Fibroblast of lung (primary cell): ENCODE measurements at regions not wholly inside any gene's neighbourhood (a gene's known extent, or its start where the extent isn't known, plus 50 kb on each side); places are given as distances from the start of the nearest gene placed in this dataset.
"Not testable (repeated sequence)": the region's sequence is repeated elsewhere in the genome, so short reads cannot be mapped to it uniquely, and the experiment has no call there.

Experiments
- DNase-seq, 2 donors: peaks; one replicate each; pipeline versions ENCODE4 v3.0.0 to v3.0.0-alpha.2; 2010; ENCODE audit warnings: low read depth in 2 of 2
- H2AFZ ChIP-seq: 2 replicates; pipeline ENCODE4 v1.5.1; 2012; ENCODE audit warnings: low read length, control low read depth, inconsistent platforms
- H3K27ac ChIP-seq: 2 replicates; pipeline ENCODE4 v1.5.1; 2011; ENCODE audit warnings: low read length, control low read depth; ENCODE audit not compliant: insufficient read depth
- H3K27me3 ChIP-seq: 2 replicates; pipeline ENCODE4 v1.5.1; 2011; ENCODE audit warnings: mild to moderate bottlenecking, low read length; ENCODE audit not compliant: control insufficient read depth, insufficient read depth
- H3K36me3 ChIP-seq: 2 replicates; pipeline ENCODE4 v1.5.1; 2011; ENCODE audit warnings: low read length; ENCODE audit not compliant: control insufficient read depth, insufficient read depth
- H3K4me1 ChIP-seq: 2 replicates; pipeline ENCODE4 v1.5.1; 2011; ENCODE audit warnings: low read length; ENCODE audit not compliant: control insufficient read depth, insufficient read depth; ENCODE audit errors: extremely low read depth
- H3K4me2 ChIP-seq: 2 replicates; pipeline ENCODE4 v1.5.1; 2011; ENCODE audit warnings: low read length, control low read depth; ENCODE audit not compliant: insufficient read depth; ENCODE audit errors: extremely low read depth
- H3K4me3 ChIP-seq, 4 experiments: fragments of 200-600 bp in 1 of 4; sonication (generic) in 1 of 4; replicated peaks in 1 of 4; 2 replicates each; pipeline ENCODE4 v1.5.1; 2011 to 2016; ENCODE audit warnings: low read length in 4 of 4, low read depth in 3 of 4, mild to moderate bottlenecking in 3 of 4, control low read depth in 2 of 4, inconsistent platforms in 1 of 4, mixed read lengths in 1 of 4; ENCODE audit not compliant: insufficient read depth in 1 of 4; ENCODE audit errors: control extremely low read depth in 1 of 4
- H3K79me2 ChIP-seq: 2 replicates; pipeline ENCODE4 v1.5.1; 2012; ENCODE audit warnings: mild to moderate bottlenecking, low read length, inconsistent platforms; ENCODE audit not compliant: control insufficient read depth, insufficient read depth
- H3K9ac ChIP-seq: 2 replicates; pipeline ENCODE4 v1.5.1; 2011; ENCODE audit warnings: mild to moderate bottlenecking, low read length, control low read depth; ENCODE audit not compliant: insufficient read depth
- H3K9me3 ChIP-seq: 2 replicates; pipeline ENCODE4 v1.5.1; 2012; ENCODE audit warnings: low read depth, low read length; ENCODE audit not compliant: control insufficient read depth, insufficient read depth
- H4K20me1 ChIP-seq: 2 replicates; pipeline ENCODE4 v1.5.1; 2011; ENCODE audit warnings: low read length; ENCODE audit not compliant: control insufficient read depth, insufficient read depth; ENCODE audit errors: extremely low read depth
- EZH2 ChIP-seq: IDR thresholded peaks from 2 replicates; pipeline ENCODE4 v1.5.1; 2012; ENCODE audit warnings: low read length, control low read depth, mild to moderate bottlenecking; ENCODE audit errors: missing control alignments
- TF ChIP-seq, protein P1 (sequence below), 2 donors: IDR thresholded peaks in 1 of 2; conservative IDR thresholded peaks in 1 of 2; 1 replicate in 1 of 2; 2 replicates in 1 of 2; pipeline ENCODE4 v1.5.1; 2011 to 2012; ENCODE audit warnings: low read length in 2 of 2, control low read depth in 1 of 2, inconsistent platforms in 1 of 2, low read depth in 1 of 2, mild to moderate bottlenecking in 1 of 2

DNA sequence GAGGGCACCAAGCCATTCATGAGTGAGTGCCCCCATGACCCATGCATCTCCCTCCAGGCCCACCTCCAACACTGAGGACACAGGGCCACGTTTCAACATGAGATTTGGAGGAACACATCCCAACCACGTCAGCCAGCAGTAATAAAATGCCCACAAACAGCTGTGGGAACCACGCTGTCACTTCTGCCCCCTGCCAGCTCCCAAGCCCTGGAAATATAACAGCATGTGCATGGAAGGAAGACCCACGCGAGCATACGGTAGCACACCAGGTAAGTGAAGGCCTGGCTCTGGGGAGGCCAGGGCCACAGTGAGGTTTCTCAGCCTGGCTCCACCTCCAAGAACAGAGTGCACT lies 168.9 kb upstream of the PFKP start:
- Histone ChIP-seq H3K36me3 (no peaks in the 10 kb centered on the region), H3K9me3 (no peaks in the 10 kb centered on the region), H3K9ac (no peak overlapping the region), H3K4me3 (no peak overlapping the region), H3K4me1 (no peaks in the 10 kb centered on the region), H3K4me2 (no peak overlapping the region), H3K27me3 (no peaks in the 10 kb centered on the region), H4K20me1 (no peaks in the 10 kb centered on the region), H3K27ac (no peak overlapping the region), H3K79me2 (no peaks in the 10 kb centered on the region), H2AFZ (no peak overlapping the region)
- no peak for TF ChIP-seq EZH2
- TF ChIP-seq, protein P1, sequence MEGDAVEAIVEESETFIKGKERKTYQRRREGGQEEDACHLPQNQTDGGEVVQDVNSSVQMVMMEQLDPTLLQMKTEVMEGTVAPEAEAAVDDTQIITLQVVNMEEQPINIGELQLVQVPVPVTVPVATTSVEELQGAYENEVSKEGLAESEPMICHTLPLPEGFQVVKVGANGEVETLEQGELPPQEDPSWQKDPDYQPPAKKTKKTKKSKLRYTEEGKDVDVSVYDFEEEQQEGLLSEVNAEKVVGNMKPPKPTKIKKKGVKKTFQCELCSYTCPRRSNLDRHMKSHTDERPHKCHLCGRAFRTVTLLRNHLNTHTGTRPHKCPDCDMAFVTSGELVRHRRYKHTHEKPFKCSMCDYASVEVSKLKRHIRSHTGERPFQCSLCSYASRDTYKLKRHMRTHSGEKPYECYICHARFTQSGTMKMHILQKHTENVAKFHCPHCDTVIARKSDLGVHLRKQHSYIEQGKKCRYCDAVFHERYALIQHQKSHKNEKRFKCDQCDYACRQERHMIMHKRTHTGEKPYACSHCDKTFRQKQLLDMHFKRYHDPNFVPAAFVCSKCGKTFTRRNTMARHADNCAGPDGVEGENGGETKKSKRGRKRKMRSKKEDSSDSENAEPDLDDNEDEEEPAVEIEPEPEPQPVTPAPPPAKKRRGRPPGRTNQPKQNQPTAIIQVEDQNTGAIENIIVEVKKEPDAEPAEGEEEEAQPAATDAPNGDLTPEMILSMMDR (conservative IDR thresholded peaks at IDR 0.05 in 1 of 2, IDR thresholded peaks at IDR 0.05 in 1 of 2; ENCODE audit: low read depth in 1 of 2, low read length in 2 of 2) = no peak
- DNase-seq = no peak

DNA sequence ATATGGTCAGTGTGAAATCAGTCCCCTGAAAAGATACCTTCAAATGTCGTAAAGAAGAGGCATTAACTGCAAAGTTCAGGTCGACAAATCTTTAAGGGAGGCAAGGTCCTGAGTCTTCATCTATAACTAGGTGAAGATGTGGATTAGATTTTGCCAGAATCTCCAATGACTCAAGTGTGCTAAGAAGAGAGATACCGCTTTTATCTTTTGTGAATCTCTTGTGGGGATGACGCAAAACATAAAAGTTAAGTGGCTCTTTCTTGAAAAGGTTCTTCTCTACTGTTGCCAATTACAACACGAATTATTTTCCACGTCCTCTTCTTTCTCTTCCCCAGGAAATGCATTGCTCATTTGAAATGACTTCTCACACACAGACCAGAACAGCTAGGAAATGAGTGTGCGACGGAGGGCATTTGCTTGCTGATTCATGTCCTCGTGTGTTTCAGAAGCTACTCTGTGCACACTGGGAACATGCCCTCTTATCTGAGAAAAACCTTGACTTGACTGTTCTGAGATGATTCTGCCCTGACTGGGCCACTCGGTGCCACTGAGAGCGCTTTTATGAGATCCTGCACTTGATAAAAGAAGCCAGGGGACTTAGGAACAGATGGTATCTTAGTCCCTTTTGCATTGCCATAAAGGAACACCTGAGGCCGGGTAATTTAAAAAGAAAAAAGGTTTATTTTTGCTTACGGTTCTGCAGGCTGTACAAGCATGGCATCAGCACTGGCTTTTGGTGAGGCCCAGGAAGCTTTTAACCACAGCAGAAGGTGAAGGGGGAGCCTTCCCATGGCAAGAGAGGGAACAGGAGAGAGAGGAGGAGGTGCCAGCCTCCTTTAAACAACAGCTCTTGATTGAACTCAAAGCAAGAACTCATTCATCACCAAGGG lies 169.5 kb upstream of the PFKP start:
- no peak overlapping the region for H3K9ac ChIP-seq
- H3K4me2 ChIP-seq = no peak overlapping the region
- peak in 1 of 2 donors; percentile 13 for DNase-seq
- no peaks in the 10 kb centered on the region for H3K4me1 ChIP-seq
- H3K9me3 ChIP-seq = no peaks in the 10 kb centered on the region
- no peaks in the 10 kb centered on the region for H3K36me3 ChIP-seq
- TF ChIP-seq, protein P1 (conservative IDR thresholded peaks at IDR 0.05 in 1 of 2, IDR thresholded peaks at IDR 0.05 in 1 of 2; ENCODE audit: low read depth in 1 of 2, low read length in 2 of 2) = no peak
- no peak for TF ChIP-seq EZH2
- H3K79me2 ChIP-seq = no peaks in the 10 kb centered on the region
- no peak overlapping the region for H3K4me3 ChIP-seq
- H2AFZ ChIP-seq = no peak overlapping the region
- H4K20me1 ChIP-seq = no peaks in the 10 kb centered on the region
- no peak overlapping the region for H3K27ac ChIP-seq
- no peaks in the 10 kb centered on the region for H3K27me3 ChIP-seq

DNA sequence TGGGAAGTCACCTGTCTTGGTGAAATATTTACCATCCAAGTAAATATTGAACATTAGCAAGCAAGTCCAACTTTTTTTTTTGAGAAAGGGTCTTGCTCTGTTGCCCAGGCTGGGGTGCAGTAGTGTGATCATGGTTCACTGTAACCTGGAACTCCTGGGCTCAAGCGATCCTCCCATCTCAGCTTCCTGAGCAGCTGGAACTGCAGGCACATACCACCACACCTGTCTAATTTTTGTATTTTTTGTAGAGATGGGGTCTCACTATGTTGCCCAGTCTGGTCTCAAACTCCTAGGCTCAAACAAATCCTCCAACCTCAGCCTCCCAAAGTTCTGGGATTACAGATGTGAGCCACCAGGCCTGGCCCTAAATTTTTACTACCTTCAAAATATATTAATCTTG lies 171.0 kb upstream of the PFKP start:
- H3K27ac ChIP-seq, H3K4me3 ChIP-seq, H3K27me3 ChIP-seq, H4K20me1 ChIP-seq, H3K9me3 ChIP-seq, H3K4me1 ChIP-seq, H3K36me3 ChIP-seq, H2AFZ ChIP-seq, DNase-seq, H3K9ac ChIP-seq, H3K4me2 ChIP-seq, H3K79me2 ChIP-seq: not testable (repeated sequence)
